ENCODE measurements at regions not wholly inside any gene's neighbourhood (a gene's known extent, or its start where the extent isn't known, plus 50 kb on each side); places are given as distances from the start of the nearest gene placed in this dataset.

GRCh38 chr3:63192248-63192647, 85.9 kb upstream of the SYNPR start:
- no peak for DNase-seq (ENCODE audit: insufficient read length)
- no peak for FAIRE-seq
- TF ChIP-seq POLR2A (IDR thresholded peaks at IDR 0.05; ENCODE audit: low read depth, low read length): no peak
- TF ChIP-seq POLR2AphosphoS5 (IDR thresholded peaks at IDR 0.05; ENCODE audit: low read depth, low read length): no peak
- TF ChIP-seq TAF1 (IDR thresholded peaks at IDR 0.05; ENCODE audit: borderline replicate concordance, low read depth, low read length): no peak

GRCh38 chr3:63193647-63194046, 84.5 kb upstream of the SYNPR start:
- no peak for DNase-seq (ENCODE audit: insufficient read length)
- FAIRE-seq: no peak
- TF ChIP-seq POLR2A (IDR thresholded peaks at IDR 0.05; ENCODE audit: low read depth, low read length) (no peak), POLR2AphosphoS5 (IDR thresholded peaks at IDR 0.05; ENCODE audit: low read depth, low read length) (no peak), TAF1 (IDR thresholded peaks at IDR 0.05; ENCODE audit: borderline replicate concordance, low read depth, low read length) (no peak)

GRCh38 chr3:63199606-63200005, 78.5 kb upstream of the SYNPR start:
- DNase-seq (ENCODE audit: insufficient read length) (no peak), FAIRE-seq (no peak)
- TF ChIP-seq POLR2A (IDR thresholded peaks at IDR 0.05; ENCODE audit: low read depth, low read length) (no peak), POLR2AphosphoS5 (IDR thresholded peaks at IDR 0.05; ENCODE audit: low read depth, low read length) (no peak), TAF1 (IDR thresholded peaks at IDR 0.05; ENCODE audit: borderline replicate concordance, low read depth, low read length) (no peak)

GRCh38 chr3:63202529-63202928, 75.6 kb upstream of the SYNPR start:
- FAIRE-seq: no peak
- no peak for DNase-seq (ENCODE audit: insufficient read length)
- TF ChIP-seq TAF1 (IDR thresholded peaks at IDR 0.05; ENCODE audit: borderline replicate concordance, low read depth, low read length): no peak
- no peak for TF ChIP-seq POLR2A (IDR thresholded peaks at IDR 0.05; ENCODE audit: low read depth, low read length)
- TF ChIP-seq POLR2AphosphoS5 (IDR thresholded peaks at IDR 0.05; ENCODE audit: low read depth, low read length): no peak

GRCh38 chr3:63207066-63207590, 71.0 kb upstream of the SYNPR start:
- TF ChIP-seq TAF1 (IDR thresholded peaks at IDR 0.05; ENCODE audit: borderline replicate concordance, low read depth, low read length) (no peak), POLR2AphosphoS5 (IDR thresholded peaks at IDR 0.05; ENCODE audit: low read depth, low read length) (no peak), POLR2A (IDR thresholded peaks at IDR 0.05; ENCODE audit: low read depth, low read length) (no peak)
- no peak for DNase-seq (ENCODE audit: insufficient read length)
- no peak for FAIRE-seq

- no peak for DNase-seq (ENCODE audit: insufficient read length)
- FAIRE-seq: no peak
- TF ChIP-seq POLR2AphosphoS5 (IDR thresholded peaks at IDR 0.05; ENCODE audit: low read depth, low read length): no peak
- TF ChIP-seq TAF1 (IDR thresholded peaks at IDR 0.05; ENCODE audit: borderline replicate concordance, low read depth, low read length): no peak
- no peak for TF ChIP-seq POLR2A (IDR thresholded peaks at IDR 0.05; ENCODE audit: low read depth, low read length)
Measured at GRCh38 chr3:63228087-63228486, 50.0 kb upstream of the SYNPR start.

All from GM12892 (cell line).